Right lobe of liver (tissue), 6 donors: ENCODE measurements at regions not wholly inside any gene's neighbourhood (a gene's known extent, or its start where the extent isn't known, plus 50 kb on each side); places are given as distances from the start of the nearest gene placed in this dataset.
A peak's percentile ranks its signal among the peaks of the same experiment; 100 is the strongest.

ENCODE experiments used
- ATAC-seq, 4 donors: fragments of 200-7000 bp; cut with Tn5 transposase; one replicate each; pipeline ENCODE4 v1.9.1; 2020; ENCODE audit warnings: mild to moderate bottlenecking in 4 of 4, moderate library complexity in 4 of 4
- DNase-seq, 3 donors: peaks; one replicate each; pipeline ENCODE4 v3.0.0-alpha.2; 2020
- H3K27ac ChIP-seq, 3 donors: fragments of 200-600 bp; one replicate each; pipeline ENCODE4 v1.8.0; 2022
- H3K27me3 ChIP-seq, 2 donors: fragments of 200-600 bp; one replicate each; pipeline ENCODE4 v1.8.0; 2022
- H3K36me3 ChIP-seq, 4 donors: fragments of 200-600 bp; sonication (generic) in 1 of 4; one replicate each; pipeline versions ENCODE4 v1.5.1 to v1.8.0; 2017 to 2022; ENCODE audit warnings: control low read depth in 1 of 4
- H3K4me1 ChIP-seq, 4 donors: fragments of 200-600 bp; sonication (generic) in 1 of 4; one replicate each; pipeline versions ENCODE4 v1.5.1 to v1.8.0; 2017 to 2022; ENCODE audit warnings: control low read depth in 1 of 4
- H3K4me3 ChIP-seq, 3 donors: fragments of 200-600 bp; one replicate each; pipeline ENCODE4 v1.8.0; 2022
- H3K9me3 ChIP-seq, 4 donors: fragments of 200-600 bp; sonication (generic) in 1 of 4; one replicate each; pipeline versions ENCODE4 v1.5.1 to v1.8.0; 2017 to 2022; ENCODE audit warnings: control low read depth in 1 of 4
- POLR2A ChIP-seq: fragments of 450-650 bp; IDR thresholded peaks from one replicate; pipeline ENCODE4 v1.6.1; 2017; ENCODE audit warnings: antibody characterized with exemption, mild to moderate bottlenecking
- WGBS: methylation state at CpG from one replicate; pipeline ENCODE4 v1.1.6; 2018; ENCODE audit warnings: low coverage, low lambda C conversion rate; ENCODE audit not compliant: insufficient coverage; ENCODE audit errors: missing lambda C conversion rate; 5-methylcytosine and 5-hydroxymethylcytosine counted together
- intact Hi-C, 2 donors: fragments of 100-400 bp; cut with DNase I; formaldehyde crosslinking; loops; one replicate each; pipeline versions ENCODE4 v1.11.2 to v1.14.1; 2022
- TF ChIP-seq, protein P1 (sequence below), 4 donors: fragments of 200-600 bp in 3 of 4; fragments of 450-650 bp in 1 of 4; IDR thresholded peaks; one replicate each; pipeline versions ENCODE4 v1.5.1 to v1.8.0; 2016 to 2022; ENCODE audit warnings: antibody characterized with exemption in 4 of 4, mild to moderate bottlenecking in 2 of 4
- donor health status: DM: no; HTN: yes; CAD: no.
- donor health status: DM: no; HTN: no; CAD: no.
- donor health status: DM: no; HTN: no; CAD: no.
- donor health status: DM: no; HTN: yes; CAD: no.
- donor health status: DM: no; HTN: yes; CAD: no.

DNA sequence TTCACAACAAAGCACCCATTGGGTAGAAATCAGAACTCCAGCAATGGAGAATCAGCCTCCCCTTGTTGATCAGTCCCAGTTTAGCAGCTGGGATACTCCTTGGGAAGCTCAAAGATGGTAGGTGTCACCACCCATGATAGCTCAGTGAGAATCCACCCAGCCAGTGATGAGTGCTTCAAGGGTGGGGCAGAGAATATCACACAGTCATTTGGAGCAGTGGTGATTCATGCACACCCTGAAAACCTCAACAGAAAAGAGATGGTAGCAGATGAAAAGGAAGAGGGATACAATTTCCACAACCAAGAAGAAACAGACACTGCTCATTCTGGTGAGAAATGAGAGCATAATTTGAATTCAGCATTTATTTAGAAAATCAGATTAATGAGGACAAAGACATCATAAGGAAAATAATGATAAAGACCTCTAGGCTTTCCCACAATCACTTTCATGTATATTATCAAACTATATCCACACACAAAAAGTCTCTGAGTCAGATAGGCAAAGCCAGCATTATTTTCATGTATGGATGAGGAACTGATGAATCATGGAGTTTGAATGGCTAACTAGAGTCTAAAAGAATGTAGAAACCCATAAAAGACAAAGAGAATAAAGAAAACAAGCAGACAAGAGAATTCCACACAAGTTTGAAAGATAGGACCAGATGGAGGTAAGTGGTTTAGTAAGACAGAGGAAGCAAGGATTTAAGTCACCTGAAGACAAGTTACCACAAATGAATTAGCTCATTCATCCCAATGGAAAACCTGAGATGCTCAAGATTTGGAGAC is 82.9 kb downstream of the FEM1C start:
- intact Hi-C loops: no loop called here
- Histone ChIP-seq H3K27me3 (no peaks in the 10 kb centered on the region), H3K4me1 (no peaks in the 10 kb centered on the region), H3K4me3 (no peak overlapping the region), H3K36me3 (no peaks in the 10 kb centered on the region), H3K9me3 (no peaks in the 10 kb centered on the region), H3K27ac (no peak overlapping the region)
- peak in 1 of 4 donors; percentile 7 for ATAC-seq
- no peak for DNase-seq
- TF ChIP-seq, protein P1, sequence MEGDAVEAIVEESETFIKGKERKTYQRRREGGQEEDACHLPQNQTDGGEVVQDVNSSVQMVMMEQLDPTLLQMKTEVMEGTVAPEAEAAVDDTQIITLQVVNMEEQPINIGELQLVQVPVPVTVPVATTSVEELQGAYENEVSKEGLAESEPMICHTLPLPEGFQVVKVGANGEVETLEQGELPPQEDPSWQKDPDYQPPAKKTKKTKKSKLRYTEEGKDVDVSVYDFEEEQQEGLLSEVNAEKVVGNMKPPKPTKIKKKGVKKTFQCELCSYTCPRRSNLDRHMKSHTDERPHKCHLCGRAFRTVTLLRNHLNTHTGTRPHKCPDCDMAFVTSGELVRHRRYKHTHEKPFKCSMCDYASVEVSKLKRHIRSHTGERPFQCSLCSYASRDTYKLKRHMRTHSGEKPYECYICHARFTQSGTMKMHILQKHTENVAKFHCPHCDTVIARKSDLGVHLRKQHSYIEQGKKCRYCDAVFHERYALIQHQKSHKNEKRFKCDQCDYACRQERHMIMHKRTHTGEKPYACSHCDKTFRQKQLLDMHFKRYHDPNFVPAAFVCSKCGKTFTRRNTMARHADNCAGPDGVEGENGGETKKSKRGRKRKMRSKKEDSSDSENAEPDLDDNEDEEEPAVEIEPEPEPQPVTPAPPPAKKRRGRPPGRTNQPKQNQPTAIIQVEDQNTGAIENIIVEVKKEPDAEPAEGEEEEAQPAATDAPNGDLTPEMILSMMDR (IDR thresholded peaks at IDR 0.05): no peak
- TF ChIP-seq POLR2A: no peak

DNA sequence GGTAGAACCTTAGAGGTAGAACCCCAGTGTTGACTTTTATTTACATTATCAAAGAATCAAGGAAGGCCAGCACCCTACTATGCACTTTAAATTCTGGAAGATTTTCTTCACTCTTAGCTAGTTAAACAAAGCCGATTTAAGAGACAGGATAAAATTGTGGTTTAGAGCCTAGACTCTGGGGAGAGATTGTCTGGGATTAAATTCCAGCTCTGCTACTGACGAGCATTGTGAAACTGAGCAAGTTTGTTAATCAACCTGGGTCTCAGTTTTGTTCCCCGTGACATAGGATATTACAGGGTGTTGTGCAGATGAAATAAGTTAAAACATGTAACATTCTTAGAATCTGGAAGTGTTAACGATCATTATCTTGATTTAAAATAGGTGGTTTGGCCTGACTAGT is 83.5 kb downstream of the FEM1C start:
- ATAC-seq (no peak), DNase-seq (no peak)
- Histone ChIP-seq H3K27ac (no peak overlapping the region), H3K27me3 (no peaks in the 10 kb centered on the region), H3K4me1 (no peaks in the 10 kb centered on the region), H3K9me3 (no peaks in the 10 kb centered on the region), H3K4me3 (no peak overlapping the region), H3K36me3 (no peaks in the 10 kb centered on the region)
- WGBS: 82% methylated on average over 4 of the region's 4 CpGs
- no peak for TF ChIP-seq POLR2A
- TF ChIP-seq, protein P1 (IDR thresholded peaks at IDR 0.05): no peak
- intact Hi-C loops: no loop called here

DNA sequence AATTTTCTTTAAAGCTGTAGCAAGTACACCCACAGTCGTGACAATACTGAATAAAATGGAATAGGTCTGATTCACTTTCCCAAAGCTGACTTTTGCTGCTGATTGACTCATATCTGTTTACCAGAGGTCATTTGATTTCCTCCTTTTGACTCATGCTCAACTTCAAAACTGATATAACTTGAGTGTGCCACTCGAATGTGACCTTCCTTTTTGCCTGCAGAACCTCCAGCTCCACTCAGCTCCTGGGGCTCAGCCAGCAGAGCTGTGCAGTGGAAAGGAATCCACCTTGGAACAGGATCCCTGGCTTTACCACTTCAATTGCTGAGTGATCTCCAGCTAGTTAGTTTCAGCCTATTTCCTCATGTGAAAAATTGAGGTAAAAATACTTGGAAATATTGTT is 84.1 kb downstream of the FEM1C start:
- TF ChIP-seq, protein P1 (IDR thresholded peaks at IDR 0.05): no peak
- ATAC-seq: peak in 2 of 4 donors; percentile 61 to 84
- no peak overlapping the region for H3K27ac ChIP-seq
- DNase-seq: peak in 1 of 3 donors; percentile 46
- H3K4me1 ChIP-seq: no peaks in the 10 kb centered on the region
- WGBS: 44% methylated on average over 2 of the region's 2 CpGs
- H3K27me3 ChIP-seq: no peaks in the 10 kb centered on the region
- no peak overlapping the region for H3K4me3 ChIP-seq
- no peaks in the 10 kb centered on the region for H3K36me3 ChIP-seq
- intact Hi-C loops: no loop called here
- no peaks in the 10 kb centered on the region for H3K9me3 ChIP-seq

DNA sequence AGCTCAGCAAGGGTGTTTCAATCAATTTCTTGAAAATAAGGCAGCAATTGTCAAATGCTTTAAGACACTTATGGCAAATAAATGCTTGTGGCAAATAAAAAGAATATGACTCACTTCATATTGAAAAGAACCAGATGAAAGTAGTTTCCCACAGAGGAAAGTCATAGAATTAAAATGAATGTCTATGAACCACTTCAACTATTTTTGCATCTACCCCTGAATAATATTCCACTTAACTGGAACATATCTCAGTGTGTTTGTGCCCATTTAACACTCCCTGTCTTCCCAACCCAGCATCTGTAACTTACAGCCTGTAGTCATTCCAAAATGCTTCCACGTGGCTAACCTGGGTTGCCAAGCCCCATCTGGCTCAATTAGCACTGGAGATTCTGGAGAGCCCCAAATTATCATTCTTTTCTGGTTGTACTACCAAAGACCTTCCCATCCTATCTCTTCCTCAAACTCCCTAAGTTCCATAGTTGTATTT is 84.7 kb downstream of the FEM1C start:
- H3K27ac ChIP-seq: no peak overlapping the region
- DNase-seq: no peak
- H3K4me1 ChIP-seq: no peaks in the 10 kb centered on the region
- no peak for TF ChIP-seq POLR2A
- TF ChIP-seq, protein P1 (IDR thresholded peaks at IDR 0.05): no peak
- WGBS: 60% methylated on average over 1 of the region's 1 CpG
- H3K4me3 ChIP-seq: no peak overlapping the region
- no peaks in the 10 kb centered on the region for H3K36me3 ChIP-seq
- no peak for ATAC-seq
- no peaks in the 10 kb centered on the region for H3K9me3 ChIP-seq
- H3K27me3 ChIP-seq: no peaks in the 10 kb centered on the region
- intact Hi-C loops: no loop called here
